Activated naive CD4-positive, alpha-beta T cell treated with anti-CD3 and anti-CD28 coated beads, Interleukin-2, amount 50 U/mL, for 24 hours (primary cell): ENCODE measurements at regions not wholly inside any gene's neighbourhood (a gene's known extent, or its start where the extent isn't known, plus 50 kb on each side); places are given as distances from the start of the nearest gene placed in this dataset.

ENCODE experiments used
- H3K27ac Mint-ChIP-seq: one replicate; pipeline ENCODE4 v1.8.0; 2021; ENCODE audit warnings: mild to moderate bottlenecking, mixed read lengths
- H3K27me3 Mint-ChIP-seq: one replicate; pipeline ENCODE4 v1.8.0; 2021; ENCODE audit warnings: mixed read lengths
- H3K36me3 Mint-ChIP-seq: one replicate; pipeline ENCODE4 v1.8.0; 2021; ENCODE audit warnings: mixed read lengths
- H3K4me1 Mint-ChIP-seq: one replicate; pipeline ENCODE4 v1.8.0; 2021; ENCODE audit warnings: mixed read lengths
- H3K4me3 Mint-ChIP-seq: one replicate; pipeline ENCODE4 v1.8.0; 2021; ENCODE audit warnings: mild to moderate bottlenecking, mixed read lengths
- H3K9me3 Mint-ChIP-seq: one replicate; pipeline ENCODE4 v1.8.0; 2021; ENCODE audit warnings: mixed read lengths

DNA sequence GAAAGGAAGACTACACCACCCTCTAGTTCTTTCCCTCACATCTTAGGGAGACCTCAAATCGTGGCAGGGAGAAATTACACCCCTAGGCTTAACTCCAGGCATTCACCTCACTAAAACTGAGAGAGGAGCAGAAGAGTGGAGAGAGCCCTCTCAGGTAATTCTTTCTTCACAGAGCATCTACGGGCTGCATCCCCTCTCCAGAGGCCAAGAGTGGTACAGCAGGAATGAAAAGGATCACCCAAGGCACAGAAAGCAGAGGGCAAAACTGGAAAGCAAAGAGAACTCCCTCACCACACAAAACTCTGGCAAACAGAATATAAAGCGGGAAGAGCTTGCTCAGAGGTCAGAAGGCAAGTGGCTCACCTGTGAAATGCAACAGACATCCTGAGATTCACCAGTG is 661.2 kb downstream of the TBC1D4 start:
- H3K4me3 Mint-ChIP-seq, result no peak overlapping the region
- no peaks in the 10 kb centered on the region for H3K4me1 Mint-ChIP-seq
- no peak overlapping the region for H3K27ac Mint-ChIP-seq
- H3K36me3 Mint-ChIP-seq, result no peaks in the 10 kb centered on the region
- H3K9me3 Mint-ChIP-seq, result no peaks in the 10 kb centered on the region
- no peaks in the 10 kb centered on the region for H3K27me3 Mint-ChIP-seq

DNA sequence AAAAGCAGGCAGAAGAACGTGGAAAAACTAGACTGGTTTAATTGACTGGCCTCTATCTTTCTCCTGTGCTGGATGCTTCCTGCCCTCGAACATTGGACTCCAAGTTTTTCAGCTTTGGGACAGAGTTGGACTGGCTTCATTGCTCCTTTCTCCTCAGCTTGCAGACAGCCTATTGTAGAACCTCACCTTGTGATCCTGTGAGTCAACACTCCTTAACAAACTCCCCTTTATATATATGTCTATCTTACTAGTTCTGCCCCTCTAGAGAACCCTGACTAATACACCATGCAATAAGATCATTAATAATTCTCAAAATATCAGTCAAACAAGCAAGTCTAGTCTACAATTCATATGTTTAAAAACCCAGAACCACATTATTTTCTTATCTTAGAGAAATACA is 662.4 kb downstream of the TBC1D4 start:
- Mint-ChIP-seq H3K27me3 (no peaks in the 10 kb centered on the region), H3K4me3 (no peak overlapping the region)

DNA sequence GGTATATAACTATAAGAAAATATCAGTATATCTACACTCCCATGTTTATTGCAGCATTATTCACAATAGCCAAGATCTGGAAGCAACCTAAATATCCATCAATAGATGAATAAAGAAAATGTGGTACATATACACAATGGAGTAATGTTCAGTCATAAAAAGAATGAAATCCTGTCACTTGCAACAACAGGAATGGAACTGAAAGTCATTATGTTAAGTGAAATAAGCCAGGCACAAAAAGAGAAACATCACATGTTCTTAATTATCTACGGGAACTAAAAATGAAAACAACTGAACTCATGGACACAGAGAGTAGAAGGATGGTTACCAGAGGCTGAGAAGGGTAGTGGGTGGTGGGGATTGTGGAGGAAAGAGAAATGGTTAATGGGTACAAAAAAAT is 665.2 kb downstream of the TBC1D4 start:
- Mint-ChIP-seq H3K27ac (no peak overlapping the region), H3K4me3 (no peak overlapping the region), H3K4me1 (no peaks in the 10 kb centered on the region), H3K9me3 (peaks cover 8% of the 10 kb centered on the region), H3K27me3 (peaks cover 3% of the 10 kb centered on the region), H3K36me3 (no peaks in the 10 kb centered on the region)

More for the DNA sequence above, 662.4 kb downstream of the TBC1D4 start:
- Mint-ChIP-seq H3K36me3 (no peaks in the 10 kb centered on the region), H3K4me1 (no peaks in the 10 kb centered on the region), H3K27ac (no peak overlapping the region), H3K9me3 (no peaks in the 10 kb centered on the region)

DNA sequence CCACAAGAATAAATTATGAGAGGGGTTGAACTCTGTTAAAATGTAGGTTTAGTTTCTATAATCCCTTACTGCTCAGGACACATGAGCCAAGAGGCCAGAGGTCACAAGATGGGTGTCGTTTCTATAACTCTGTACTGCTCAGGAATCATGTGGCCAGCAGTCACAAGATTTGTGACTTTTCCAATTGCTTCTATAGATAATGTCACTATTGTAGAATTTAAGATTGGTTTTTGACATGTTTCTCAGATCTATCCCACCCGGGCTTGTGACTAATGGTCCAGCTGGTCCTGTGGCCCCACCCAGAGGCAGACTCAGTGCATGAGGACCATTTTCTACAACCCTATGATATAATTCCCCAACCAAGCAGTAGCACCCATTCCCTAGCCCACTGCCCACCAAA is 662.0 kb upstream of the KLF12 start:
- Mint-ChIP-seq H3K36me3 (no peaks in the 10 kb centered on the region), H3K4me1 (no peaks in the 10 kb centered on the region), H3K9me3 (peaks cover 17% of the 10 kb centered on the region), H3K27ac (no peak overlapping the region), H3K27me3 (peaks cover 15% of the 10 kb centered on the region), H3K4me3 (no peak overlapping the region)

DNA sequence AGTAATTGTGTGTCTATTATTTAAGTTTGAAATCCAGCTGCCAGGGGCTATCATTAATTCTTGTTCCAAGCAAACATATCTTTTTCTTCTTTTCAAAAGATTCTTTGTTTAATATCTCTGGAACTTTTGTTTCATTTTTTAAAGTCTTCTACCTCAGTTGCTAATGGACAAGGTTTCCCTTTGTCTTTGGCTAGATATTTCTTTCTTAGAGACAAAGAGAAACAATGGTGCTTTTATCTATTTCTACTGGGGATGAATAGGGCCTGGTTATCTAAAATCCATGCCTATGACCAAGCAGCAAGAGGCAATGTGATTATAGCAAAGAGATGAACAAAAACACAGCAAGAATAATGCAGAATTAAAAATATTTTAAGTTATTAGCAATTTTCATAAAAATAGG is 661.3 kb upstream of the KLF12 start:
- Mint-ChIP-seq H3K9me3 (peaks cover 17% of the 10 kb centered on the region), H3K36me3 (no peaks in the 10 kb centered on the region), H3K27ac (no peak overlapping the region), H3K4me3 (no peak overlapping the region), H3K4me1 (no peaks in the 10 kb centered on the region), H3K27me3 (peaks cover 15% of the 10 kb centered on the region)

DNA sequence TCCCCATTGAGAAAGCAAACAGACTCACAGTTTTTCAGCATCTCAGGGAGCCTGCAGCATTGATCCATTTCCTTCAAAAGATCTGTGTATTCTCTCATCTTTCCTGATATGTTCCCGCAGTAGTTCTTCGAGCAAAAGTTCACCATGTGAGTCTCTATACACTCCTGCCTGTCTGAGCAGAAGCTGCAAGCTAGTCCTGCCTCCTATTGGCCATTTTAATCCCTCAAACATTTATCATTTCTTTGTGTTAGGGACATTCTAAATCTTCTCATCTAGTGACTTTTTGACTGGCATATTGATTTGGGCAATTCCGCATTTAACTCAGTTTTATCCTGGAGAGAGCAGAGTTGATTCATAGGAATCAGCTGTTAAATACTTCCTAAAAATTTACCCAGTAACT is 660.4 kb upstream of the KLF12 start:
- Mint-ChIP-seq H3K4me1 (no peaks in the 10 kb centered on the region), H3K9me3 (peaks cover 17% of the 10 kb centered on the region), H3K36me3 (no peaks in the 10 kb centered on the region), H3K27ac (no peak overlapping the region), H3K27me3 (peaks cover 15% of the 10 kb centered on the region), H3K4me3 (no peak overlapping the region)

DNA sequence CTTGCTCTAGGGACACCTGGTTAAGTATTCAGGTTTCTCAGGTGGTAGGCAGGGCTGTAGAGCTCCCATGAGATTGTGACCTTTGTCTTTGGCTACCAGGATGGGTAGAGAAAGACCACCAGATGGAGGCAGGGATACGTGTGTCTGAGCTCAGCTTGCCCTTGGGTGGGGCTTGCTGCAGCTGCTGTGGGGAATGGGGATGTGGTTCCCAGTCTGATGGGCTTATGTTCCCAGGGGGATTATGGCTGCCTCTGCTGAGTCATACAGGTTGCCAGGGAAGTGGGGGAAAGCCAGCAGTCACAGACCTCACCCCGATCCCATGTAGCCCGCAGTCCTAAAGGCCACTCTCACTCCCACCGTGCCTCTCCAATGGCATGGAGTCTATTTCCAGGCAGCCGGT is 659.9 kb upstream of the KLF12 start:
- Mint-ChIP-seq H3K27me3 (peaks cover 15% of the 10 kb centered on the region), H3K27ac (no peak overlapping the region), H3K9me3 (peaks cover 17% of the 10 kb centered on the region), H3K4me1 (no peaks in the 10 kb centered on the region), H3K4me3 (no peak overlapping the region), H3K36me3 (no peaks in the 10 kb centered on the region)

DNA sequence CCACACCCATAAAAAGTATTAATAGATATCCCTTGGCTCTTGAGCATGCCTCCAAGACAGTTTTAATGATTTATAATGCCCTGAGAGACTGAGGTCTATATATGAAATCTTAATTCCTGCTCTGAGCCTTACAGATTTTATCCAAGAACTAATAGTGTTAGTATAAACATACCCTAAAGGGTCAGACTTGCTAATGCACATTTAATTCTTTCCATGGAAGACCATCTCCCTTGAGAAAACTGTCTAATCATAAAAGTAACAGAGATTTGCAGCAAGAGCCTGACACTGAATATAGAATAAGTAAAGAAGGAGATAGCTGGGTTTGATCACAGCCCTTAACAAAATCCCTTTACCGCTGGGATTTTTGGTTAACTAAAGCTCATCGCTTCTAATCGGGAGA is 650.8 kb upstream of the KLF12 start:
- Mint-ChIP-seq H3K36me3 (no peaks in the 10 kb centered on the region), H3K4me3 (no peak overlapping the region), H3K9me3 (no peaks in the 10 kb centered on the region), H3K27me3 (no peaks in the 10 kb centered on the region), H3K4me1 (no peaks in the 10 kb centered on the region), H3K27ac (no peak overlapping the region)

DNA sequence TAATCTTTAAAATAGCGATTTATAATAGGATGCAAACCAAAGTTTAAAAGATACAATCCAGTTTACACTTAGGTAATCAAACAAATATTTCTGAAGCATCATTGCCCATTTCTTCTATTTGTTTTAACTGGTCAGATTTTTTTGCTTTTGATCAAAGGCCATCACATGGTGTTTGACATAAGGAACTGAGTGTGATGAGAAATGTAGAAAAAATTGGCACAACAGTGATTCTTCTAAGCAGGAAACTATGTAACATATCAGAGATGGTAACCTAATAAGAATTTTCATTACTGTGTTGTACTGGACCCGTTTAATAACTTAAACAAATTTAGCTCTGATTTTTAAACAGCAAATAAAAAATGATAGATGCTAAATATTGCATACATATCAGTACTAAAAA is 644.7 kb upstream of the KLF12 start:
- no peaks in the 10 kb centered on the region for H3K9me3 Mint-ChIP-seq
- H3K27me3 Mint-ChIP-seq, result peaks cover 4% of the 10 kb centered on the region
- H3K36me3 Mint-ChIP-seq, result no peaks in the 10 kb centered on the region
- no peak overlapping the region for H3K4me3 Mint-ChIP-seq
- no peaks in the 10 kb centered on the region for H3K4me1 Mint-ChIP-seq
- H3K27ac Mint-ChIP-seq, result no peak overlapping the region

DNA sequence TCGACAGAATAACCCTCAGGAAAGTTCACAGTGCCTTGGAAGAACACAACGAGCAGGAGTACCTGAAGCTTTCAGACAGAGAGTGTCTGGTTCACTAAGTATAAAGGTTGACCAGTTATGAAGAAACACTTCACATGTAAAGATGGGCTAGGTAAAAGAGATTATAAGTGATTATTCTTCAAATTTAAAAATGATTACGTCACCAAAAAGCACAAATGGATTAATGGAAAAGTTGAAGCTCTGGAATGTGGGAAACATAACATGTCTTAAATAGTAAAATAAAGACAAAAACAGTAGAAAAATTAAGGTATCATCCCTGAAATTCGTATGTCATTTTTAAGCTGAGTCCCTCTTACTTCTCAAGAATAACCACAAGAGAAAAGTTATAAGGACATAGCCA is 643.9 kb upstream of the KLF12 start:
- Mint-ChIP-seq H3K4me1 (no peaks in the 10 kb centered on the region), H3K9me3 (no peaks in the 10 kb centered on the region), H3K4me3 (no peak overlapping the region), H3K36me3 (no peaks in the 10 kb centered on the region), H3K27me3 (peaks cover 6% of the 10 kb centered on the region), H3K27ac (no peak overlapping the region)

DNA sequence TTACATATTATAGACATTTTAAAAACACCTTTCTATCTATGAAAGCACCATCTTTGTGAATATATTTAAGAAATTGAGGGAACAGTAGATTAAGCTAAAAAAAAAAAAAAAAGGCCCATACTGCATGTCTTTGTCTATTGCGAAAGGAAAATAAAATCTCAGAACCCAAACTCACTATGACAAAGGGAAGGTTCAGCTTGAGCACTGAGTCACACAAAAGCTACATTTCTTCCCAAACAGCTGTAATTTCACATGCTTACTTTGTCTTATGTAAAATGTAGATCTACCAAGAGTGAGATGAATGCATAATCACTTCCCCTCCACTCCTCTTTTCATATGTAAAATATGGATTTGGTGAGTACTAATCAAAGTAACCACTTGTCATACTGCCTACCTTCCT is 640.1 kb upstream of the KLF12 start:
- Mint-ChIP-seq H3K27ac (no peak overlapping the region), H3K4me1 (no peaks in the 10 kb centered on the region), H3K27me3 (peaks cover 8% of the 10 kb centered on the region), H3K9me3 (no peaks in the 10 kb centered on the region), H3K4me3 (no peak overlapping the region), H3K36me3 (no peaks in the 10 kb centered on the region)

DNA sequence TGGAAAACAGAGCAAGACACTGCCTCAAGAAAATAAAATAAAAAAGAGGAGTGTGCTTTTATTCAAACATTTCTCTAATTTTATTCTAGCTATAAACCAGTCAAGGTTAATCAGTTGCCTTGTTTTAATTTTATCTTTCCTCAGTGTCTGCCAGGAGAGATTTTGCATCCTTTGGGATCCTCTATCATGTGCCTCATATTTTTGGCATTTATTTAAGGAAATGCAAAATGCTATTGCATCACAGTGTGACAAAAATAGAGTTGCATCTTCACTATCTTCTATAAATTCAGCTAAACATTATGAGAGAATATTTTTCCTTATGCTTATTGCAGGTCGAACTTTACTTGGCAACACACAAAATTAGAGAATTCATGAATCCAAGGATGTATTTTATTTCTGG is 639.0 kb upstream of the KLF12 start:
- Mint-ChIP-seq H3K36me3 (no peaks in the 10 kb centered on the region), H3K27ac (no peak overlapping the region), H3K9me3 (no peaks in the 10 kb centered on the region), H3K27me3 (peaks cover 10% of the 10 kb centered on the region), H3K4me3 (no peak overlapping the region), H3K4me1 (no peaks in the 10 kb centered on the region)

DNA sequence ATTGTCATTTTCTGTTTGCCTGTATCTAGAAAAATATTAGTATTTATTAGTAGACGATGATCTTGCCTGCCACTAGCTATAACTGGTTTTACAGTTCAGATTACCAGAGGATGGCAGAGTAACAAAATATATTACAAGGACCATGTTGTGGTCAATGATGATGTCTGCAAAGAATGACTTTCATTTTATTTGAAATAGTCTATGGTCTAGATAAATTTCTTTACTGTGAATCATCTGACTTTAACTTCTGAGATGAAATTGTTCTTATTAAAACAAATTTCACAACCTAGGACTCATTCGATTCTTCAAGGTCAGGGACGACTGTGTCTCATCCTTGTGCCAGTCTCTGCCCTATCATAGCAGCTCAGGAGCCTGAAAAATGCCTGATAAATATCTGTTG is 637.8 kb upstream of the KLF12 start:
- H3K27me3 Mint-ChIP-seq, result peaks cover 9% of the 10 kb centered on the region
- no peaks in the 10 kb centered on the region for H3K9me3 Mint-ChIP-seq
- no peak overlapping the region for H3K4me3 Mint-ChIP-seq
- H3K36me3 Mint-ChIP-seq, result no peaks in the 10 kb centered on the region
- H3K4me1 Mint-ChIP-seq, result no peaks in the 10 kb centered on the region
- H3K27ac Mint-ChIP-seq, result no peak overlapping the region

DNA sequence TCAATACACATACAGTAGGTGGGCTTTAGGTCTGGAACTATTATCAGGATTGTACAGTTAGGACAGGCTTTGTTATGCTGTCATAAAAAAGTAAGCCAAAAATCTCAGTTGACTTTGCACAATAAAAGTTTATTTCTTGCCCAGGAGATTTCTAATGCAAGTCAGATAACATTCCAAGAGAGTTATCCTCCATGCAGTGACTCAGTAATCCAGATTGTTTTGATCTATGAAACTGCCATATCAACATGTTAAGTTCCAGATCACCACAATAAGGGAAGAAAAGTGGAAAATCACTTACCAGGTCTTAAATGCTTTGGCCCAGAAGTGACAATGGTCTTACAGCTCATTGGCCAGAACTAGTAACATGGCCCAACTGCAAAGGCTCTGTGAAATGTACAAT is 636.2 kb upstream of the KLF12 start:
- H3K4me3 Mint-ChIP-seq, result no peak overlapping the region
- no peaks in the 10 kb centered on the region for H3K4me1 Mint-ChIP-seq
- no peaks in the 10 kb centered on the region for H3K36me3 Mint-ChIP-seq
- no peak overlapping the region for H3K27ac Mint-ChIP-seq
- H3K9me3 Mint-ChIP-seq, result no peaks in the 10 kb centered on the region
- peaks cover 9% of the 10 kb centered on the region for H3K27me3 Mint-ChIP-seq

DNA sequence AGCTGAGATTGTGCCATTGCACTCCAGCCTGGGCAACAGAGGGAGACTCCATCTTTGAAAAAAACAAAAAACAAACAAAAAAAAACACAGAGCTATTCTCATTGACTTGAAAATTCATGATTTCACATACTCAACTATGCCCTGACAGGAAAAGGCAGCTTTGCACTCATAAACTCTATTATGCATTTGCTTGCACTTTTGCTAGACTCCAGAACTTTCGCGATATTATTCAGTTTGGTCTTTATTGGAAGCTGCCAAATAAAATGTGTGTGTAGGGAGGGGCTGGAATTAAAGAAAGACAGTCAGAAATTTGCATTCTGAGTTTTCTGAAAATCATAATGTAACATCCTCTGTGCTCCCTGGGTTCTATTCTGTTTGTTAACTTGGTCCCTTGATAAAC is 635.1 kb upstream of the KLF12 start:
- Mint-ChIP-seq H3K4me1 (no peaks in the 10 kb centered on the region), H3K4me3 (no peak overlapping the region), H3K36me3 (no peaks in the 10 kb centered on the region), H3K27ac (no peak overlapping the region), H3K27me3 (peaks cover 6% of the 10 kb centered on the region), H3K9me3 (no peaks in the 10 kb centered on the region)

DNA sequence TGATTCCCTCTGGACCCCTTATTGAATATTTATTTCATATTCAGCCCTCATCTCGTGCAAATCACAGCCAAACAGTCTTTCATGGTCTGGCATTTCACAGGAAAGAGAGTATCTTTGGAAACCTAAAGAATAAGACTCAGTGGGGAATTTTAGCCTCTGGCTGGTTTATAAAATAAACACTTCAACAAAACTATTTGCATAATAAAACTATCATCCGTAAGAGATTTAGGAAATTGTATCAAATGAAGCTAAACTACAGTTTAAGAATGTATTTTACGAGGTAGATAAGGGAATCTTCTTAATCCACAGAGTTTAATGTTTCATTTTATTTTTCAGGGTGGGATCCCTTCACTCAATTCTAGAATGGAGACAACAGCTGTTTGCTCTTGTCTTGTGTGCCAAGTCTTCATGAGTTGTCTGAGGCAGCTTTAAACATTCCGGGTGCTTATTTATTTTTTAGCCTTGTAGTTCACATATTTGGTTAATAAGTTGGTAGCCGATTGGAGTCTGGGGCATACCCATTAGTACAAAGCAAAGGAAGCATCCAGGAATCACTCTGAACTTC is 634.4 kb upstream of the KLF12 start:
- H3K27ac Mint-ChIP-seq, result no peak overlapping the region
- no peaks in the 10 kb centered on the region for H3K9me3 Mint-ChIP-seq
- no peaks in the 10 kb centered on the region for H3K4me1 Mint-ChIP-seq
- H3K4me3 Mint-ChIP-seq, result no peak overlapping the region
- no peaks in the 10 kb centered on the region for H3K36me3 Mint-ChIP-seq
- peaks cover 6% of the 10 kb centered on the region for H3K27me3 Mint-ChIP-seq

DNA sequence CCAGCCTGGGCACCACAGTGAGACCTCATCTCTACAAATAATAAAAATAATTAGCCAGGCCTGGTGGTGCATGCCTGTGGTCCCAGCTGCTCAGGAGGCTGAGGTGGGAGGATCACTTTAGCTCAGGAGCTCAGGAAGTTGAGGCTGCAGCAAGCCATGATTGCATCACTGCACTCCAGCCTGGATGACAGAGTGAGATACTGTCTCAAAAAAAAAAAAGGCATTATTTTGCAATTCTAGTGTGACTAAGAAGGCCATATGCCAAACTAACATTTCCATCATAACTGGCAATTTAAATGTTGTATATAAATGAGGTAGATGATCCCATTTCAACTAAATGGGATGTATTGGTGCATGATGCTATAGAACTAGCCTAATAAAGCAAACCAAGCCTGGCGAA is 632.8 kb upstream of the KLF12 start:
- Mint-ChIP-seq H3K4me3 (no peak overlapping the region), H3K27ac (no peak overlapping the region), H3K4me1 (no peaks in the 10 kb centered on the region), H3K27me3 (peaks cover 3% of the 10 kb centered on the region), H3K36me3 (no peaks in the 10 kb centered on the region), H3K9me3 (no peaks in the 10 kb centered on the region)
